ENCODE measurements at regions not wholly inside any gene's neighbourhood (a gene's known extent, or its start where the extent isn't known, plus 50 kb on each side); places are given as distances from the start of the nearest gene placed in this dataset.

- TF ChIP-seq POLR2AphosphoS5 (IDR thresholded peaks at IDR 0.05; ENCODE audit: low read depth, low read length) (no peak), CTCF (IDR thresholded peaks at IDR 0.05; ENCODE audit: control extremely low read depth in 1 of 3, insufficient read depth in 1 of 3, low read depth in 1 of 3, low read length in 3 of 3) (no peak)
These were observed 285.8 kb upstream of the MAP2 start for GRCh38 chr2:209138079-209138478.
